ENCODE measurements at regions not wholly inside any gene's neighbourhood (a gene's known extent, or its start where the extent isn't known, plus 50 kb on each side); places are given as distances from the start of the nearest gene placed in this dataset.

DNA sequence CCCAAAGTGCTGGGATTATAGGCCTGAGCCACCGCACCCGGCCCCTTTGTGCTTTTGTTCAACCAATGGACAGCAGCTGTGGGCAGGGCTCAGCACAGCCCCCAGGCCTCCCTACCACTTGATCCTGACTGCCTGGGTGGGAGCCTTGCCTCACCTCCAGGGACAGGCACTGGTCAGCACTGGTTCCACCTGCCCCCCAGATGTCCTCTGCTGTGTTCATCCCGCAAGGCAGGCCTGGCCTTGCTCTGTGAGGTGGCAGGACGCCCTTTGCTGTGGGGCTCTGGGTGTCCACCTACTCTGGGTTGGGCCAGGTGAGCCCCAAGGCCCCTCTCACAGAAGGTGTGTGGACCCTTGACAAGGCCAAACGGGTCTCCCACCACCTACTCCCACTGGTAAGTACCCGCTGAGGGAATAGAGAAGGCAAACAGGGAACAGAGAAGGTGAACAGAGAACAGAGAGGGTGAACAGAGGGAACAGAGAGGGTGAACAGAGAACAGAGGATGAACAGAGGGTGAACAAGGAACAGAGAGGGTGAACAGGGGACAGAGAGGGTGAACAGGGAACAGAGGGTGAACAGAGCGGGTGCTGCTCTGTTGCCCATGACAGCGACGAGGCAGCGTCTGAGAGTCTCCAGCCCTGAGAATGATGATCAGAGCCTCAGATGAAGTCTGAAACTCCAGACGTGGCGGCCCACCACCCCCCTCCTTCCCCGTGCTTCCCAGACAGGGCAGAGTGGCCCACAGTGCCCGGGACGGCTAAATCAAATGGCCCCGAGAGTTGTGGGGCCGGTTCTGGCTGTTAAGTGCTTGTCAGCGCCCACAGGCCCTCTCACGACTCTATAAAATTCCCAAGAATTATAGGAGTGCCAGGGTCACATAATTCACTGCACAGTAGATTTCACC is 55.0 kb upstream of the NKX1-1 start:
- TF ChIP-seq, protein P1, sequence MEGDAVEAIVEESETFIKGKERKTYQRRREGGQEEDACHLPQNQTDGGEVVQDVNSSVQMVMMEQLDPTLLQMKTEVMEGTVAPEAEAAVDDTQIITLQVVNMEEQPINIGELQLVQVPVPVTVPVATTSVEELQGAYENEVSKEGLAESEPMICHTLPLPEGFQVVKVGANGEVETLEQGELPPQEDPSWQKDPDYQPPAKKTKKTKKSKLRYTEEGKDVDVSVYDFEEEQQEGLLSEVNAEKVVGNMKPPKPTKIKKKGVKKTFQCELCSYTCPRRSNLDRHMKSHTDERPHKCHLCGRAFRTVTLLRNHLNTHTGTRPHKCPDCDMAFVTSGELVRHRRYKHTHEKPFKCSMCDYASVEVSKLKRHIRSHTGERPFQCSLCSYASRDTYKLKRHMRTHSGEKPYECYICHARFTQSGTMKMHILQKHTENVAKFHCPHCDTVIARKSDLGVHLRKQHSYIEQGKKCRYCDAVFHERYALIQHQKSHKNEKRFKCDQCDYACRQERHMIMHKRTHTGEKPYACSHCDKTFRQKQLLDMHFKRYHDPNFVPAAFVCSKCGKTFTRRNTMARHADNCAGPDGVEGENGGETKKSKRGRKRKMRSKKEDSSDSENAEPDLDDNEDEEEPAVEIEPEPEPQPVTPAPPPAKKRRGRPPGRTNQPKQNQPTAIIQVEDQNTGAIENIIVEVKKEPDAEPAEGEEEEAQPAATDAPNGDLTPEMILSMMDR (IDR thresholded peaks at IDR 0.05), result no peak
- no peak for TF ChIP-seq POLR2A (IDR thresholded peaks at IDR 0.05)
